Vagina (tissue), 2 donors: ENCODE measurements at regions not wholly inside any gene's neighbourhood (a gene's known extent, or its start where the extent isn't known, plus 50 kb on each side); places are given as distances from the start of the nearest gene placed in this dataset.

ENCODE experiments used
- DNase-seq, 2 donors: peaks; one replicate each; pipeline ENCODE4 v3.0.0-alpha.2; 2017; ENCODE audit errors: extremely low spot score in 2 of 2
- H3K27ac ChIP-seq: fragments of 200-600 bp; sonication (generic); one replicate; pipeline ENCODE4 v1.5.1; 2019
- H3K27me3 ChIP-seq: fragments of 200-600 bp; sonication (generic); one replicate; pipeline ENCODE4 v1.5.1; 2019
- H3K36me3 ChIP-seq, 2 donors: fragments of 200-600 bp; sonication (generic); one replicate each; pipeline ENCODE4 v1.5.1; 2017 to 2019
- H3K4me1 ChIP-seq: fragments of 200-600 bp; sonication (generic); one replicate; pipeline ENCODE4 v1.5.1; 2019
- H3K4me3 ChIP-seq, 2 donors: fragments of 200-600 bp; sonication (generic); 1 replicate in 1 of 2; 2 replicates in 1 of 2; pipeline ENCODE4 v1.5.1; 2016 to 2019
- H3K9me3 ChIP-seq: fragments of 200-600 bp; sonication (generic); one replicate; pipeline ENCODE4 v1.5.1; 2019
- POLR2A ChIP-seq, 2 donors: fragments of 450-650 bp; IDR thresholded peaks; one replicate each; pipeline ENCODE4 v1.6.1; 2017; ENCODE audit warnings: antibody characterized with exemption in 2 of 2, mild to moderate bottlenecking in 2 of 2, moderate library complexity in 2 of 2
- POLR2AphosphoS5 ChIP-seq, 2 donors: sonication (generic); formaldehyde crosslinking; IDR thresholded peaks; one replicate each; pipeline ENCODE4 v1.9.0; 2017; ENCODE audit warnings: antibody characterized with exemption in 2 of 2, mild to moderate bottlenecking in 2 of 2, low read depth in 1 of 2; ENCODE audit not compliant: insufficient read depth in 1 of 2
- intact Hi-C: fragments of 100-400 bp; cut with DNase I; formaldehyde crosslinking; loops from one replicate; pipeline ENCODE4 v1.15.1; 2023
- TF ChIP-seq, protein P1 (sequence below), 3 experiments: fragments of 450-650 bp in 2 of 3; fragments of 200-600 bp in 1 of 3; sonication (generic) in 1 of 3; IDR thresholded peaks; one replicate each; pipeline ENCODE4 v1.5.1; 2017 to 2019; ENCODE audit warnings: antibody characterized with exemption in 3 of 3, mild to moderate bottlenecking in 2 of 3, moderate library complexity in 2 of 3

- intact Hi-C loops: no loop called here
- H3K4me1 ChIP-seq: no peaks in the 10 kb centered on the region
- TF ChIP-seq POLR2A (IDR thresholded peaks at IDR 0.05) (no peak), POLR2AphosphoS5 (IDR thresholded peaks at IDR 0.05; ENCODE audit: insufficient read depth in 1 of 2, low read depth in 1 of 2) (no peak)
- TF ChIP-seq, protein P1, sequence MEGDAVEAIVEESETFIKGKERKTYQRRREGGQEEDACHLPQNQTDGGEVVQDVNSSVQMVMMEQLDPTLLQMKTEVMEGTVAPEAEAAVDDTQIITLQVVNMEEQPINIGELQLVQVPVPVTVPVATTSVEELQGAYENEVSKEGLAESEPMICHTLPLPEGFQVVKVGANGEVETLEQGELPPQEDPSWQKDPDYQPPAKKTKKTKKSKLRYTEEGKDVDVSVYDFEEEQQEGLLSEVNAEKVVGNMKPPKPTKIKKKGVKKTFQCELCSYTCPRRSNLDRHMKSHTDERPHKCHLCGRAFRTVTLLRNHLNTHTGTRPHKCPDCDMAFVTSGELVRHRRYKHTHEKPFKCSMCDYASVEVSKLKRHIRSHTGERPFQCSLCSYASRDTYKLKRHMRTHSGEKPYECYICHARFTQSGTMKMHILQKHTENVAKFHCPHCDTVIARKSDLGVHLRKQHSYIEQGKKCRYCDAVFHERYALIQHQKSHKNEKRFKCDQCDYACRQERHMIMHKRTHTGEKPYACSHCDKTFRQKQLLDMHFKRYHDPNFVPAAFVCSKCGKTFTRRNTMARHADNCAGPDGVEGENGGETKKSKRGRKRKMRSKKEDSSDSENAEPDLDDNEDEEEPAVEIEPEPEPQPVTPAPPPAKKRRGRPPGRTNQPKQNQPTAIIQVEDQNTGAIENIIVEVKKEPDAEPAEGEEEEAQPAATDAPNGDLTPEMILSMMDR (IDR thresholded peaks at IDR 0.05): no peak
Measured at GRCh38 chr13:22114630-22115311, 443.9 kb downstream of the FGF9 start.

GRCh38 chr13:22118158-22118557 lies 447.3 kb downstream of the FGF9 start:
- H3K27me3 ChIP-seq: no peaks in the 10 kb centered on the region
- H3K4me3 ChIP-seq: no peak overlapping the region
- no peak for DNase-seq
- H3K27ac ChIP-seq: no peak overlapping the region
- intact Hi-C loops: no loop called here
- H3K36me3 ChIP-seq: no peaks in the 10 kb centered on the region
- H3K4me1 ChIP-seq: no peaks in the 10 kb centered on the region
- H3K9me3 ChIP-seq: no peaks in the 10 kb centered on the region
- TF ChIP-seq POLR2AphosphoS5 (IDR thresholded peaks at IDR 0.05; ENCODE audit: insufficient read depth in 1 of 2, low read depth in 1 of 2) (no peak), POLR2A (IDR thresholded peaks at IDR 0.05) (no peak)
- TF ChIP-seq, protein P1 (IDR thresholded peaks at IDR 0.05): no peak

More at GRCh38 chr13:22114630-22115311, 443.9 kb downstream of the FGF9 start:
- no peak overlapping the region for H3K27ac ChIP-seq
- H3K27me3 ChIP-seq: no peaks in the 10 kb centered on the region
- no peak for DNase-seq
- H3K36me3 ChIP-seq: no peaks in the 10 kb centered on the region
- no peaks in the 10 kb centered on the region for H3K9me3 ChIP-seq
- H3K4me3 ChIP-seq: no peak overlapping the region

DNA sequence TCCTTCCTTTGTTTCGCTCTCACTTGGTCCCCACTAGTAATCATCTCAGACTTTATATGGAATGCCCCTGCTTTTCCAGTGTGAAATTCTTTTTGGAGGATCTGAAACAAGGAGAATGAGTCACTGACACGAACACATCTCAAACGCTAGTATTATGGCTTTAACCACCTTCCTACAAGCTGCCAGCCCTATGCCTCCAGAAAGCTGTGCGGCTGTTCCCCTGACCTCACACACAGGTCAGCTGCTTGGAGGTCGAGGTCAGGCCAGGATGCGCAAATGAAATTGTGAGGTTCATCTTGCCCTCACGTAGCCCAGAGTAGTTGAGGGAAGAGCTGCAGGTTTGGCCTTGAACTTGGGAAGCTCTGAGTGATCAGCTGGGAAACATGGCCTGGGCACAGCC lies 449.8 kb downstream of the FGF9 start:
- Histone ChIP-seq H3K4me1 (no peaks in the 10 kb centered on the region), H3K9me3 (no peaks in the 10 kb centered on the region), H3K4me3 (no peak overlapping the region), H3K36me3 (no peaks in the 10 kb centered on the region), H3K27ac (no peak overlapping the region), H3K27me3 (no peaks in the 10 kb centered on the region)
- intact Hi-C loops: no loop called here
- no peak for DNase-seq
- no peak for TF ChIP-seq POLR2AphosphoS5 (IDR thresholded peaks at IDR 0.05; ENCODE audit: insufficient read depth in 1 of 2, low read depth in 1 of 2)
- TF ChIP-seq, protein P1 (IDR thresholded peaks at IDR 0.05): no peak
- no peak for TF ChIP-seq POLR2A (IDR thresholded peaks at IDR 0.05)

DNA sequence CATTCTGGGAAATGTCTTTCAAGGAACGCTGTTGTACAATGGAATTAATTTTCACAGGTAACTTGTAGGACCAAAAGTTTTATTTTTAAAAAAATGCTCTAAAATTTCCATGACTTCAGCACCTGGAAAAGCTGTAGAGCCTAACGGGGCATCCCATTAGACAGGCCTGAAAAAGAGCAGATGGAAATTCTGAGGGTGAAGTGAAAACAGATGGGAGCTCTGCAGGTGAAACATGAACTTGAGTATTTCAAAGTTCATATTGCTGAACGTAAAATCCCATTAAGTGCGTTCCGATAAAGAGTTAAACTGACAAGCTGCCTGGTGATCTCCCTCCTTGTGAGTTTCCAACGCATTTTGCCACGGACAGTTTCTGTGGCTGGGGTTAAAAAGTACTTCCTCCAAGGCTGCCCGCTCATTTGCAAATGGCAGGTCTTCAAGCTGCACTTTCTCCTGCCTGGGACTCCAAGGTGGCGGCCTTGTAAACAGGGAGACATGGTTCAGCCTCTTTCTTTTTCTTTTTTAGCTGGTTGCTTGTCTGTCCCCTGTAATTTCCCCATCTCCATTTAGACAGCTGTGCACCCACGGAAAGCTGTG lies 450.4 kb downstream of the FGF9 start:
- no peaks in the 10 kb centered on the region for H3K27me3 ChIP-seq
- H3K27ac ChIP-seq: no peak overlapping the region
- H3K4me3 ChIP-seq: no peak overlapping the region
- H3K9me3 ChIP-seq: no peaks in the 10 kb centered on the region
- no peak for DNase-seq
- intact Hi-C loops: no loop called here
- no peaks in the 10 kb centered on the region for H3K4me1 ChIP-seq
- H3K36me3 ChIP-seq: no peaks in the 10 kb centered on the region
- TF ChIP-seq, protein P1 (IDR thresholded peaks at IDR 0.05): no peak
- TF ChIP-seq POLR2AphosphoS5 (IDR thresholded peaks at IDR 0.05; ENCODE audit: insufficient read depth in 1 of 2, low read depth in 1 of 2) (no peak), POLR2A (IDR thresholded peaks at IDR 0.05) (no peak)

GRCh38 chr13:22126433-22127021 lies 455.7 kb downstream of the FGF9 start:
- intact Hi-C loops: no loop called here
- no peak overlapping the region for H3K4me3 ChIP-seq
- H3K9me3 ChIP-seq: no peaks in the 10 kb centered on the region
- no peaks in the 10 kb centered on the region for H3K36me3 ChIP-seq
- no peak for TF ChIP-seq POLR2AphosphoS5 (IDR thresholded peaks at IDR 0.05; ENCODE audit: insufficient read depth in 1 of 2, low read depth in 1 of 2)
- no peak for TF ChIP-seq POLR2A (IDR thresholded peaks at IDR 0.05)
- TF ChIP-seq, protein P1 (IDR thresholded peaks at IDR 0.05): no peak
- DNase-seq: no peak
- no peaks in the 10 kb centered on the region for H3K4me1 ChIP-seq
- H3K27ac ChIP-seq: no peak overlapping the region
- H3K27me3 ChIP-seq: no peaks in the 10 kb centered on the region
